Panc1 (cell line): ENCODE measurements at regions not wholly inside any gene's neighbourhood (a gene's known extent, or its start where the extent isn't known, plus 50 kb on each side); places are given as distances from the start of the nearest gene placed in this dataset.

Source experiments
- CTCF ChIP-seq: fragments of 450-650 bp; IDR thresholded peaks from 2 replicates; pipeline ENCODE4 v1.5.1; 2017; ENCODE audit warnings: mild to moderate bottlenecking
- POLR2AphosphoS5 ChIP-seq: IDR thresholded peaks from 2 replicates; pipeline ENCODE4 v1.6.1; 2012; ENCODE audit warnings: mild to moderate bottlenecking, low read depth, low read length, moderate library complexity
- TCF7L2 ChIP-seq: IDR thresholded peaks from 2 replicates; pipeline ENCODE4 v1.6.1; 2011; ENCODE audit warnings: mild to moderate bottlenecking, low read depth, low read length, inconsistent platforms

- TF ChIP-seq CTCF (no peak), POLR2AphosphoS5 (no peak), TCF7L2 (no peak)
Measured at GRCh38 chr14:48331421-48331820, 656.0 kb upstream of the MDGA2 start.
